IPS-18c (cell line): ENCODE measurements at regions not wholly inside any gene's neighbourhood (a gene's known extent, or its start where the extent isn't known, plus 50 kb on each side); places are given as distances from the start of the nearest gene placed in this dataset.

Experiments used
- H3K4me3 ChIP-seq: 2 replicates; pipeline ENCODE4 v1.7.0; 2013; ENCODE audit warnings: low read depth, mild to moderate bottlenecking, low read length, moderate library complexity; ENCODE audit not compliant: insufficient read depth
- H3K9me3 ChIP-seq: one replicate; pipeline ENCODE4 v1.6.1; 2013; ENCODE audit warnings: mild to moderate bottlenecking, low read length, moderate library complexity; ENCODE audit not compliant: control insufficient read depth, insufficient read depth

DNA sequence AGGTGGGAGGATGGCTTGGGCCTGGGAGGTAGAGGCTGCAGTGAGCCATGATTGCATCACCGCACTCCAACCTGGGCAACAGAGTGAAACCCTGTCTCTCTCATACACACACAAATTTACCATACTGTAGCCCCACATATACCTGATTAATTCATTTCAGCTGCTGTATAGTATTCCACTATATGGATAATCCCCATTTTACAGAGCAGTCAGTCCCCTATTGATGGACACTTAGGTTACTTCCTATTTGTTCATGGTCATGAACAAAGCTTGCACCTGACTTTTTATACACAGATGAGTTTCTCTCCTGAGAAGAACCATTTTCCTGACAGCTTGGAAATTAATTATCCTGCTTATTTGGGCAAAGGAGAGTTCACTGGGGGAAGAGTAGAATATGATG lies 59.2 kb downstream of the EMX2 start:
- Histone ChIP-seq H3K4me3 (no peak overlapping the region), H3K9me3 (no peaks in the 10 kb centered on the region)

DNA sequence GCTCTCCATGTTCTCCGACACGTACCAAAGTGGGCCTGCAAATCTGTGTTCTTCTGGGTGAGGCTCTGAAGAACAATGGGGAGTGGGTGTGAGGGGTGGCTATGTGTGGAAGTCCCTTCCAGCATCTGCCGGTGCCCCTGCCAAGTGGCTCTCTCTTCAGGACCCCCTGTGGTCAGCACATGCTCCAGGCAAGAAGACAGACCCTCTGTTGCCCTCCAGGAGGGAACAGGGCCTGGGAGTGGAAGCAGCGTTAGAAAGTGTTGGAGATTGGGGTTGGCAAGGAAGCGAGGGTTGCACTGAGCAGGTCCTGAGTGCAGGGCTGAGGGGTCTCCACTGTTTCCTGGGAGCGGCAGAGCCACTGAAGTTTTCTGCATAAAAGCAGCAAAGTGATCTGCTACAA lies 60.5 kb downstream of the EMX2 start:
- Histone ChIP-seq H3K4me3 (no peak overlapping the region), H3K9me3 (no peaks in the 10 kb centered on the region)

DNA sequence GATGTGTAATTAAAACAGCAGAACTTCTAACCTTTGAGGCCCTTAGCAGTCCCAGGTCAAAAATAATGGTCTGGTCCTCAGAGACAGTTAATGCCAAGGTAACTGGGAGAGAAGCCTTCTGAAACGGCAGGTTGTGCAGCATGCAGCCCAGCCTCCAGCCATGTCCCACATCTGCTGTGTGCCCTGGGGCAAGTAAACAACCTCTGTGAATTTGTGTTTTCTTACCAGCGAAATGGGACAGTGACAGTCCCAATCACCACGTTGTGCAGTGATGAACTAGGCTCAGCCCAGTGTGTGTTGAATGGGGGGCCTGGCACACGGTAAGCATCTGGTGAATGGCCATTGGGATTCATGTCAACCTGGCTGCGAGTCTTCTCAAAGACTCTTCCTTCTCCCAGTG lies 61.2 kb downstream of the EMX2 start:
- H3K9me3 ChIP-seq: no peaks in the 10 kb centered on the region
- no peak overlapping the region for H3K4me3 ChIP-seq

DNA sequence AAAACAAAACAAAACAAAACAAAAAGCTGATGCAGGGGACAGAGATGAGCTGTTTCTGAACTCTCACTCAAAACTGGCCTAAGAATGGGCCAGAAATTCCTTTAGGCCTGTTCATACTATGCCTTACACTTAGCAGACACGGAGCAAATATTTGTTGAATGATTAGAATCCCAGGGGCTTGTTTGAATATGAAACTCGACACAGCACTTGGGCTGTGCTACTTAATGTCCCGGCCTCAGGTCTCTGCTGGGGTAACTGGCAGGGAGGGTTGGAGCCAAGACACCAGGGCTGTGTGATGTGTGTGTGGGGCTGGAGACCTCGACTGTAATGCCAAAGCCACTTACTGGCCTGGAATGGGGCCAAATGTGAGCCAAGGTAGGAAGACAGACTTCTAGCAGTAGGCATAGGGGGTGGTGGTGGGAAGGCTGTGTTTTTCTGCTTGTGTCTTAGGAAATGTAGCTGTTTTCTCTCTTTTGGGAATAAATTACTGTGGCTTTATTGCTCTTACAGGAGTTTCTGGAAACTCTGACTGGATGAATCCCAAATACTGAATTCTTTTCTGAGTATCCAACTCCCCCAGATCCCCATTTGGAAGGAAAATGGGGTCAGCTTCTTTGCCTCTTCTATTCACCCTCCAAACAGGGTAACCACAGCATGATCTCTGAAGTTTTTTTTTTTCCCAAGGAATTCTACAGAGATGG lies 66.7 kb downstream of the EMX2 start:
- H3K4me3 ChIP-seq: no peak overlapping the region
- H3K9me3 ChIP-seq: no peaks in the 10 kb centered on the region

DNA sequence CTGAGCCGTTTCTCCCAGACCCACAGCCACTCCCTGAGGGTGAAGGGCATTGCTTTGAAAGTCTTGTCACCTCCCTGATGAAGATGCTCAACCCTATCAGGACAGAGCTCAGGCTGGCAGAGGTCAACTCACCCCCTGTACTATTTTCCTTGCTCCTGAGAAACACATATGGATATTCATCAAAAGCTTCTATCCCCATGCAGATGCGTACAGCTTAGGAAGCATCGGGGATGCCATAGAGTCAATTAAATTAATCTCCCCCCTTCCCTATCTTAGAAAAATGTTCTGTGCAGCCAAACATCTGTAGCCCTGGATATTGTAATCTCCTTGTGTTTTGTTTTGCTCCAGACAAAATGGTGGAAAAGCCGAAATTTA lies 67.2 kb downstream of the EMX2 start:
- Histone ChIP-seq H3K4me3 (no peak overlapping the region), H3K9me3 (no peaks in the 10 kb centered on the region)

DNA sequence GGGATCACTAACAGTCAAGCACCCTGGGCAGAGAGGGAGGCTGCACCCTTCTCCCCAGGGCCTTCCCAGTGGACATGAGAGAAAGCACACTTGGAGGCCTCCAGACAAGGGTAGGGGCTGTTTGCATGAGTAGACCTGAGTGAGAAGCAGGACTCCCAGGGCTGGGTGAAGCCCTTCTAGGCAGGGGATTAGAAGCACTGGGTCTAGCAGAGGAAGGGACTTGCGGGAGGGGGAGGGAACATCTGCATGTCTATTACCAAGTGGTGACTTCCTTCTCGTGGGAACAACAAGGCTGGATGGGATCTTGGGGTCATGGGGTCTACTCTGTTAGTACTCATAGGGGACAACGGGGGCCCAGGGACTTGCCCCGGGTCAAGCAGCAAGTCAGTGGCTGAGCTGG lies 67.8 kb downstream of the EMX2 start:
- no peak overlapping the region for H3K4me3 ChIP-seq
- no peaks in the 10 kb centered on the region for H3K9me3 ChIP-seq

DNA sequence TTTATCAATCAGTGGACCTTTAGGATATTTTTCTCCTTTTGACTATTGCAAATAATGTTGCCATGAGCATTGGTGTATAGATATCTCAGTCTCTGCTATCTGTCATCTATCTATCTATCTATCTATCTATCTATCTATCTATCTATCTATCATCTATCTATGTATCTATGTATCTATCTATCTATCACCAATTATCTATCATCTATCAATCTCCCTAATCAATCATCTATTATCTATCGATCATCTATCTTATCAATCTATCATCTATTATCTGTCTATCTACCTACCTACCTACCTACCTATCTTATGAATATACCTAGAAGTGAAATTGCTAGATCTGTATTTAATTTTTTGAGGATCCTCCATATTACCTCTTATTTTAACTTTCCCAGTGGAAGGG lies 69.6 kb downstream of the EMX2 start:
- Histone ChIP-seq H3K9me3 (no peaks in the 10 kb centered on the region), H3K4me3 (no peak overlapping the region)

DNA sequence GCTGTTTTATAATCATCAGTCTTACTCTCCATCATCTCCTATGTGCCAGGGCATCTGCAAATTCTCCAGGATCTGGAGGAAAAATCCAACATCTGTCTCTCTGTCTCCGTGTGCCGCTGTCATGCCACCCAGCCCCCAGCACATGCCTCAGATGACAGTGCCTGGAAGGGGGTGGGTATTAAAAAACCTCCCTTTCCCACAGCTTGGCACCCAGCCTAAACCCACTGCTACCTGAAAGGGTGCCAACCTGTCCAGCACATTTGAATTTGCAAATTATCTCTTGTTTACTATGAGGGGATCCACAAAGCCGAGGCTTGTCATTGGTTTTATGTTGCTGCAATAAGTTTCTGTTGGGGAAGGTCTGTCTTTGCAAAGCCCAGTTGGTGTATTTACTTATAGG lies 73.1 kb downstream of the EMX2 start:
- H3K9me3 ChIP-seq: no peaks in the 10 kb centered on the region
- no peak overlapping the region for H3K4me3 ChIP-seq

DNA sequence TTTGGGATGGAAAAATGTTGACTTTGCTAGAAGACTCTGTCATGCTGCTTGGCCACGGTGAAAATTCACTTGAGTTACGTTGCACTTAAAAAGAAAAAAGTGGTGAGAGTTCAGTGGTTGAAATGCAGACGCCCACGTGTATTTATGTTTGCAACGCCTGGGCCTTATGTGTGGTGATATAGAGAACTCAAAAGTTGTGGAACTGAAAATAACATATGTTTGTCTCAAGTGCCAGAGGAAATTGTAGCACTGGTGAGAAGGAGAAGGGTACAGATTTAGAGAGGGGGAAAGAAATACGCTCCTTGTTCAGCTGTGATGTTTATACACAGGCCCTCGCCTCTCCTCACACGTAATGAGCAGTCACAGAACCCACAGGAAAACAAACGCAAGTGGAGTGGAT lies 73.6 kb downstream of the EMX2 start:
- no peaks in the 10 kb centered on the region for H3K9me3 ChIP-seq
- H3K4me3 ChIP-seq: no peak overlapping the region

DNA sequence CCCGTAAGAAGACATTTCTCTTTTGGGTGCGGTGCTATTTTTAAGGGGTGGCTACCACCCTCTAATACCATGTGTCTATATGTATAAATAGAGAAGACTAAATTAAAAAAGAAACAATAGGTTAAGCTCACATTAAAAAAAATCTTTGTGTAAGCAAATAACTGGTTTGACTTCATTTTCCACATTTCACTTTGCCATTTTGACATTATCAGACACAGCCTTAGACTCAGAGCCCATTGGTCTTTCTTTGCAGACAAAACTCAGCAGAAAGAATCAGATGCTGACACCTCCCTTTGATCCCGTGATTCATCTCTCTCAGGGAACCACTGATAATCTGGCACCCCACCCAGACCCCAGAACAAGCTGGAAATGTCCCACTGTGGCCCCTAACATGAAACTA lies 74.5 kb downstream of the EMX2 start:
- Histone ChIP-seq H3K9me3 (no peaks in the 10 kb centered on the region), H3K4me3 (no peak overlapping the region)

DNA sequence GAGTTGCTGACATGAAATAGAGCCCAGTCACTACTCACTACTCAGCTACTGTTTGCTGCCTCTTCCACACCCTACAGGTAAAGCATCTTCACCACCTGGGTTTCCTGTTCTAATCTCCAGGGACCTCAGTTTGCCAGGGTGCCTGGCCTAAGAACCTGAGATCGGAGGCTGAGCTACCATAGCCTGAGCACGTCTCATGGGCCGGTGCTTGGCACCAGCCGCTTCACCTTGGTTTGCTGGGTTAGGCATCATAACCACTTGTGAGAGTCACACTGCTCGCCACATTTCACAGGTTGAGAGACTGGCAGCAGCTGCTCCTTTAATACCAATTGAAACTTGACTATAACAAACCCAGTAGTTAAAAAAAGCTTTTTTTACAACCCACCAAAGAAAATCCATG lies 75.1 kb downstream of the EMX2 start:
- Histone ChIP-seq H3K4me3 (no peak overlapping the region), H3K9me3 (no peaks in the 10 kb centered on the region)

DNA sequence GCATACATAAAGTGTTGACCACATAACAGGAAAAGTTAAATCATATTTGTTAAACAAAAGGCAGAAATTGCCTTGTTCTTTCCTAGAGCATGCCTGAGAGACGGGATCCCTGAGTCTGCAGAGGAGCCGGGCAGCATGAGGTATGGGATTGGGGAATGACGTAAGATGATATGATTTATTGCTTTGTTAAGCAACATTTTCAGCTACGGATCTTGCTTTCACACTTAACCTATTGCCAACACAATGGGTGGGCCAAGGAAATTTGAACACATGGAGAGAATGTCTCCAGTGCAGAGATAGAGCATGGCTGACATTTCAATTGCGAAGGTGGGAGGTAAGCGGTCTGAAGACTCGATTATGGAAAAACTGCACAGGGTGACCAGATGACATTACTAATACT lies 76.7 kb downstream of the EMX2 start:
- H3K4me3 ChIP-seq: no peak overlapping the region
- no peaks in the 10 kb centered on the region for H3K9me3 ChIP-seq

DNA sequence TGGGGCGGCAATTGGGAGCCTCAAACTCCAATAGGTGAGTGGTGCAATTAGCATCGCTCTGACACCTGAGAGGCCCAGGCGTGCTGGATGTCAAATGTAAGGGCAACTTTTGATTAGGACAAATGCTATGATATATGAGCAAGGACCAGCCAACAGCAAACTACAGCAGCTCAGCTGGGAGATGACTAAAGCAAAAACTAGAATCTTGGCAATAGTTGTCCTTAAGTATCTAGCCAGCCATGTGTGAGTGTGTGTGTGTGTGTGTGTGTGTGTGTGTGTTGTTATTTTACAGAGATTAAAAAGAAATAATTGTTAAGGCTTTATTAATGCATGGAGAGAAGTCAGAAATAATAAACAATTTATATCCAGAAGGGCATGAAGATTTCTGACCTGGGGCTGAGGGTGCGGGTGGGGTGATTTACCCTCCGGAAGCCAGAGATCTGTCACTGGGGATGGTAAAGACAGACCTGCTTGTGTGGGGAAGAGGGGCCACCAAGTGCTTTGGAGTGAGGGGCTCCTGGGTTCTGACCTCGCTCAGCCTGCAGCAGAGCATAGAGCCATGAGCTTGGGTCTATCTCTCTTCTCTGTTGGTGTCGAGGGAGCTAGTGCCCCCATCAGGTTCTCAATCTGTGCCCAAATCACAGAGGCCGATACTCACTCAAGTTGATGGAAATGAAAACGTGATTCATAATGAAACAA lies 77.3 kb downstream of the EMX2 start:
- Histone ChIP-seq H3K4me3 (no peak overlapping the region), H3K9me3 (no peaks in the 10 kb centered on the region)

DNA sequence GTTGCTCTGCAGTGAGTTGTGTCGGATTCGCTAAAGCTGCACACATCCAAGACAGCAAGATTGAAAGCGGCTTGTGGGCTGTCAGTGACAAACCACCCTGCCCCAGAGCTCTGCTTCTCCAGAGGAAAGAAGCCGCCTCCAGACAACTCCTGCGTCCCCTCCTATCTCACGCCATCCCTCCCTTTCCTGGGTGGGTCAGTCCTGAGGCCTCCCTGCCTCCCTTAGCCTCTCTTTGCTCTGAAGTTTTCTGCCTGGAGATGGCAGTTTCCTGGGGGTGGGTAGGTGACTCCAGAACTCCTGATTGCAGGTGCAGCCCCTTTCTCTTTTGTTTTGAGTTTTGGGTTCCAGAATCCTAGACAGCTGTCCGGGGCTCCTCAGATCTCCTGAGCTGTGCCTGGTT lies 78.7 kb downstream of the EMX2 start:
- Histone ChIP-seq H3K9me3 (no peaks in the 10 kb centered on the region), H3K4me3 (no peak overlapping the region)

DNA sequence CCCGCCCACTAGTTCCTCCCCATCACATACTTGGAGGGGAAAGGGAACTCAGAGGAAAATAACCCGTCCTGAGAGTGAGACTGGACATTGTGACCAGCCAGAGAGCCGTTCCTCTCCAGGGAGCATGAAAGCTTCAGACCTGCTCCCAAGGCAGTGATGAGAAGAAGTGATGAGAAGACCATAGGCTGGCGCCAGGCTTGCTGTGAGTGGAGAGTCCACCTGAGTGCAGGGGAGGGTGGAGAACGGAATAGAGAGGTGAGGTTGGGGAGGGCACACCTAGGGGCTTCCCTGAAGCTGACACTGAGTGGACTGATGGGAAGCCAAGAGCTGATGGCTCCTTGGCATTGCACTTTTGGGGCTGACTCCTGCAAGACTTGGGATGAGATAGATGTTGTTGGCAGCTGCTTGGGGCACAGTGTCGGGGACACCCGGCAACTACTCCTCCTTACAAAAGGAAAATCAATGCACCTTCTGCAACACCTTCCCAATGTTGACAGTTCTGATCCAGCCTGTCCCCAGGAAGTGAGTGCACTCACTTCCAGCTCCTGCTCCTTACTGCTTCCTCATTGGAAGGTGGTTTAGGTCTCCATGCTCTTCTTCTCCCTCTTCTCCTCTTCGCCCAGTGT lies 79.4 kb downstream of the EMX2 start:
- Histone ChIP-seq H3K9me3 (no peaks in the 10 kb centered on the region), H3K4me3 (no peak overlapping the region)

DNA sequence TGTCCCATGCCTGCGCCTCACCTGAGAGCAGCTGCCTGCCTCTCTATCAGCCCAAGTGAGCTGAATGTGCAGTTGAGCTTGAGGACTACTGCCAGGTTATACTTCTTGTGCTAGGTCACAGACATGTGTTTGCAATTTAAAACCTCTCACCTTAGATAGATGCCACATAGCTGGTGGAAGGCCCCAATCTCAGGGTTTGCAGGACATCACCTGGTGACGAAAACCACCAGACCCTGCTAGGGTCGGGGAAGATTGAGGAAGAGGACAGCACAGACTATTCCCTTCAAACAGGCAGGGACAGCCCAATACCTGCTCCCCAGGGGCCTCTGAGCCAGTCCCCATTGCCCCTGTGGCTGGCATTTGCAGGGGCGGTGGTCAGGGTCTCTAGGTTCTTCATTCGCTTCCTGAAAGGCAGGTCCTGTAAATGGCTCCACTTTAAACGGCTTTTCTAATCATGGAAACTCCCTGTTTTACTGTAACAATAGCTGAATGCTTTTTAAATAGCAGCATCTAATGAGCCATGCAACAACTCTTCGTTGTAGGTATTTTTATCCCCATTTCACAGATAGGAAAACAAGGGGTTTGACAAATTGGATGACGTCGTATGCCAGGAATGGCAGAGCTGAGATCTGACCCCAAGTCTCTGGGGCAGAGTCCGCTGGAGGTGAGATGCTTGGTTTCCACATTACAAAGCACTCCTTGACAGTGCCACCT lies 80.1 kb downstream of the EMX2 start:
- no peaks in the 10 kb centered on the region for H3K9me3 ChIP-seq
- H3K4me3 ChIP-seq: no peak overlapping the region

DNA sequence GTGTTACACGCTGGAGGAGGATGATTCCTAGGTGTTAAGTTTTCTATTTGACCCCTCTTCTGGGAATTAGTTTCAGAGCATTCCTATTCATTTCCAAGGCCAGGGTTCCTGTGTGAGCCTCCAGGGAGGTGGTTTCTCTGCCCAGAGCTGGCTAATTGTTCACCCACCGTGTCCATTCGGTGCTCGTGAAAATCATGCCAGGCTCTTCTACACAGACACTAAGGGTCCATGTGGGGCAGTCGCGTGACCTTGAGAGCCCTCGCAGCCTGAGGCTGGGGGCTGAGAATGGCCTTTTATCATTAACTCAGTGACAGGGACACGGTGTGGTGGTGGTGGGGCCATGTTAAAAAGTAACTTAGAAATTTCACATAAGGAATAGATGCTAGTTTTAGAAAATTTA lies 83.7 kb downstream of the EMX2 start:
- Histone ChIP-seq H3K4me3 (no peak overlapping the region), H3K9me3 (no peaks in the 10 kb centered on the region)

DNA sequence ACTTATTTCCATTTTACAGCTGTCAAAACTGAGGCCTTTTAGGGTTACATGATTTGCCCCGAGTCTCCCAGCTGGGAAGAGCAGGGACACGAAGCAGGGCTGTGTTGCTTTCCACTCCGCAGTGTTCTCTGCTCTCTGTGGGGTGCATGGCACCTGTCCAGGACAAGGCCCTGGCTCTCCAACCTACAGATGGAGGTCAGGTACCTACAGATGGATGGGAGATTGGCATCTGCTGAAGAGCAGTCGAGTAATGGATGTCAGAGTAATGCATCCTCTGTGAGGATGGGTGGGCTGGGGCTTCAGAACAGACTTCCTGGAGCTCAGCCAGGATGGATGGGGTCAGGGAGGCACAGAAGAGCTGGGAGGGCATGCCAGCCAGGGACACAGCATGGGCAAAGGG lies 85.0 kb downstream of the EMX2 start:
- H3K4me3 ChIP-seq: no peak overlapping the region
- no peaks in the 10 kb centered on the region for H3K9me3 ChIP-seq
